ENCODE measurements at regions not wholly inside any gene's neighbourhood (a gene's known extent, or its start where the extent isn't known, plus 50 kb on each side); places are given as distances from the start of the nearest gene placed in this dataset.

DNA sequence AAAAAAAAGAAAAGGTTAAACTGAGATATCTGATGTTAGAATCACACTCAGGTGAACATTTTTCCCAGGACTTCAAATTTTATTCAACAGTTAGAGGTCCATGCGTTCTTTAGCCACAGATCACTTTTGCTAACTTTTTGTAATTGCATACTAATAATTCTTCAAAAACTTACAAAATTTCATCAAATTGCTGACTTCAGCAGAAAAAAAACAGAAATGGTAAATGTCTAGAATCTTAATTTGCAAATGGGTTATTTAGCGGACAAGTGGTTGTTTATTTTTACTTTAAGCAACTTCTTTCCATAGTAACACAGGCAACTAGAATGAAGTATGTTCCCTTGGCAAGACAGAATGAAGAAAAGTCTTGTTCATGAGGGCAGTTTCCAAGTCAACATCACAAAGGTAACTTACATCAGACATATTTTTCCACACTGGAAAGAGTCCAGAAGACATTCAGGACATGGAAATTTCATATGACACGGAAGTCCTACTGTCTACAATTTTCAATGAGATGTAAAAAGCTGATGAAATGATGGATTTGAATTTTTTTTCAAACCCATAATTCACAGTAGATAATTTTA, 62.5 kb upstream of the SOX5 start:
- Histone ChIP-seq H3K4me2 (ENCODE audit: low read depth, low read length, poor library complexity, severe bottlenecking) (no peak overlapping the region), H3K79me2 (ENCODE audit: insufficient read depth, low read length) (no peaks in the 10 kb centered on the region), H3K27me3 (ENCODE audit: low read length) (no peaks in the 10 kb centered on the region), H2AFZ (ENCODE audit: low read depth, low read length, severe bottlenecking) (no peak overlapping the region), H3K9me3 (ENCODE audit: insufficient read depth, low read length) (no peaks in the 10 kb centered on the region), H3K27ac (ENCODE audit: low read depth, low read length) (no peak overlapping the region), H3K36me3 (ENCODE audit: low read length) (no peaks in the 10 kb centered on the region), H4K20me1 (ENCODE audit: low read depth, low read length) (no peaks in the 10 kb centered on the region), H3K4me3 (ENCODE audit: insufficient read depth, low read length, poor library complexity, severe bottlenecking) (no peak overlapping the region), H3K9me2 (replicated peaks; ENCODE audit: insufficient read depth, low read length) (no peaks in the 10 kb centered on the region), H3K9ac (ENCODE audit: low read length) (no peak overlapping the region), H3F3A (ENCODE audit: insufficient read depth) (no peaks in the 10 kb centered on the region)
- TF ChIP-seq EZH2phosphoT487 (conservative IDR thresholded peaks at IDR 0.05; ENCODE audit: low read length) (no peak), CTCF (IDR thresholded peaks at IDR 0.05; ENCODE audit: insufficient read depth, low read length, poor library complexity, severe bottlenecking) (no peak)

- H2AFZ ChIP-seq (ENCODE audit: low read depth, low read length, severe bottlenecking), result no peak overlapping the region
- H3K9me3 ChIP-seq (ENCODE audit: insufficient read depth, low read length), result no peaks in the 10 kb centered on the region
- no peaks in the 10 kb centered on the region for H3F3A ChIP-seq (ENCODE audit: insufficient read depth)
Observed at GRCh38 chr12:24008166-24008565, 58.7 kb upstream of the SOX5 start.

More at GRCh38 chr12:24008166-24008565, 58.7 kb upstream of the SOX5 start:
- Histone ChIP-seq H3K36me3 (ENCODE audit: low read length) (no peaks in the 10 kb centered on the region), H3K79me2 (ENCODE audit: insufficient read depth, low read length) (no peaks in the 10 kb centered on the region), H3K4me3 (ENCODE audit: insufficient read depth, low read length, poor library complexity, severe bottlenecking) (no peak overlapping the region), H4K20me1 (ENCODE audit: low read depth, low read length) (no peaks in the 10 kb centered on the region), H3K27me3 (ENCODE audit: low read length) (no peaks in the 10 kb centered on the region), H3K27ac (ENCODE audit: low read depth, low read length) (no peak overlapping the region), H3K9me2 (replicated peaks; ENCODE audit: insufficient read depth, low read length) (no peaks in the 10 kb centered on the region), H3K4me2 (ENCODE audit: low read depth, low read length, poor library complexity, severe bottlenecking) (no peak overlapping the region), H3K9ac (ENCODE audit: low read length) (no peak overlapping the region)
- no peak for TF ChIP-seq EZH2phosphoT487 (conservative IDR thresholded peaks at IDR 0.05; ENCODE audit: low read length)
- no peak for TF ChIP-seq CTCF (IDR thresholded peaks at IDR 0.05; ENCODE audit: insufficient read depth, low read length, poor library complexity, severe bottlenecking)
